Glutamatergic neuron (in vitro differentiated cells): ENCODE measurements at regions not wholly inside any gene's neighbourhood (a gene's known extent, or its start where the extent isn't known, plus 50 kb on each side); places are given as distances from the start of the nearest gene placed in this dataset.

ENCODE experiments used
- DNase-seq: peaks from one replicate; pipeline ENCODE4 v3.0.0; 2022
- H3K27ac Mint-ChIP-seq: one replicate; pipeline ENCODE4 v1.8.0; 2020; ENCODE audit warnings: mild to moderate bottlenecking, mixed read lengths, inconsistent platforms; ENCODE audit not compliant: unreplicated experiment
- H3K27me3 Mint-ChIP-seq: one replicate; pipeline ENCODE4 v1.8.0; 2020; ENCODE audit warnings: mild to moderate bottlenecking, moderate library complexity, mixed read lengths, inconsistent platforms; ENCODE audit not compliant: unreplicated experiment
- H3K36me3 Mint-ChIP-seq: one replicate; pipeline ENCODE4 v1.8.0; 2020; ENCODE audit warnings: mild to moderate bottlenecking, mixed read lengths, inconsistent platforms; ENCODE audit not compliant: unreplicated experiment
- H3K4me1 Mint-ChIP-seq: one replicate; pipeline ENCODE4 v1.8.0; 2020; ENCODE audit warnings: mild to moderate bottlenecking, low read depth, mixed read lengths, inconsistent platforms; ENCODE audit not compliant: unreplicated experiment
- H3K4me3 Mint-ChIP-seq: one replicate; pipeline ENCODE4 v1.8.0; 2020; ENCODE audit warnings: mild to moderate bottlenecking, mixed read lengths, inconsistent platforms; ENCODE audit not compliant: unreplicated experiment
- H3K9me3 Mint-ChIP-seq: one replicate; pipeline ENCODE4 v1.8.0; 2020; ENCODE audit warnings: mild to moderate bottlenecking, moderate library complexity, mixed read lengths, inconsistent platforms; ENCODE audit not compliant: unreplicated experiment
- TF ChIP-seq, protein P1 (sequence below): fragments of 200-600 bp; sonication (generic); IDR thresholded peaks from one replicate; pipeline ENCODE4 v1.5.0; 2021; ENCODE audit not compliant: partially characterized antibody, unreplicated experiment

DNA sequence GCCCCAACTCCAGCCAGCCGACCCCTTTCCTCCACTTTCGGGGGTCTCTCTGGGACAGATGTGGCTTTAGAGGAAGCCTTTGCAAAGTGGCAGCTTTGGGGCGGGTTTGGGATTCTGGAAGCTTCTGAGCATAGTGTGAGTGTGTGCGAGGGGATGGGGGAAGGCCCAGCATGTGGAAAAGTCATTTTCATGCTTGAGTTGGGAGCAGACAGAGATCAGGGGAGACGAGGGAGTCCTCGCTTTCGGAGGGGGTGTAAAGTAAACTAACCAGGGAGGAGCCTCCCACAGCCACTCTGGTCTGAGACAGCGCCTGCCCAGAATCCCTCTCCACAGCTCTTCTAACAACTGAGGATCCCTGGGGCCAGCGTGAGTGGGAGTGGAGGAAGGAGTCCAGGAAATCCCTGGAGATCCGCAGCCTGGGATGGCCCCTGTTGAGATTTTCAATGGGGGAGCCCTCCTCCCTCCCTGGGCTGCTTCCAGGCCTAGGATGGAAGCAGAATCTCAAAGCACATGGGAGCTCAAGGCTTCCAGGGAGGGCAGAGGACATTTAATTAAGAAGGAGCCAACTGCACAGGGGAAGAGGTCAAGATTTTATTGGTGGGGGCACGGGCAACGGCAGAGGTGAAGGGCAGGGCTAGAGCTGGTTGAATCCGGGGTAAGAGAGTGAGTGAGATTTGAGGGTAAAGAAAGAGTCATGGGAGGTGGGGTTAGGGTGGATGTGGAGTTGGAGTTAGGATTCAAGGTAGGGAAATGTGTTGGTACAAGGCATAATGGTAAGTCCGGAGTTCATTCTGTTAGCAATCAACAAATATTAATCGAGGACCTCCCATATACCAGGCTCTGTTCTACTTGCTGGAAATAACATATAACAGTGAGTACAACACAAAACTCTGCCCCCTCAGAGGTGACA, 102.3 kb upstream of the FOXP4 start:
- TF ChIP-seq, protein P1, sequence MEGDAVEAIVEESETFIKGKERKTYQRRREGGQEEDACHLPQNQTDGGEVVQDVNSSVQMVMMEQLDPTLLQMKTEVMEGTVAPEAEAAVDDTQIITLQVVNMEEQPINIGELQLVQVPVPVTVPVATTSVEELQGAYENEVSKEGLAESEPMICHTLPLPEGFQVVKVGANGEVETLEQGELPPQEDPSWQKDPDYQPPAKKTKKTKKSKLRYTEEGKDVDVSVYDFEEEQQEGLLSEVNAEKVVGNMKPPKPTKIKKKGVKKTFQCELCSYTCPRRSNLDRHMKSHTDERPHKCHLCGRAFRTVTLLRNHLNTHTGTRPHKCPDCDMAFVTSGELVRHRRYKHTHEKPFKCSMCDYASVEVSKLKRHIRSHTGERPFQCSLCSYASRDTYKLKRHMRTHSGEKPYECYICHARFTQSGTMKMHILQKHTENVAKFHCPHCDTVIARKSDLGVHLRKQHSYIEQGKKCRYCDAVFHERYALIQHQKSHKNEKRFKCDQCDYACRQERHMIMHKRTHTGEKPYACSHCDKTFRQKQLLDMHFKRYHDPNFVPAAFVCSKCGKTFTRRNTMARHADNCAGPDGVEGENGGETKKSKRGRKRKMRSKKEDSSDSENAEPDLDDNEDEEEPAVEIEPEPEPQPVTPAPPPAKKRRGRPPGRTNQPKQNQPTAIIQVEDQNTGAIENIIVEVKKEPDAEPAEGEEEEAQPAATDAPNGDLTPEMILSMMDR, result no peak
- Mint-ChIP-seq H3K27me3 (peaks cover 8% of the 10 kb centered on the region), H3K4me1 (peaks cover 11% of the 10 kb centered on the region), H3K36me3 (peaks cover 8% of the 10 kb centered on the region), H3K4me3 (no peak overlapping the region), H3K9me3 (peaks cover 6% of the 10 kb centered on the region), H3K27ac (no peak overlapping the region)
- no peak for DNase-seq

DNA sequence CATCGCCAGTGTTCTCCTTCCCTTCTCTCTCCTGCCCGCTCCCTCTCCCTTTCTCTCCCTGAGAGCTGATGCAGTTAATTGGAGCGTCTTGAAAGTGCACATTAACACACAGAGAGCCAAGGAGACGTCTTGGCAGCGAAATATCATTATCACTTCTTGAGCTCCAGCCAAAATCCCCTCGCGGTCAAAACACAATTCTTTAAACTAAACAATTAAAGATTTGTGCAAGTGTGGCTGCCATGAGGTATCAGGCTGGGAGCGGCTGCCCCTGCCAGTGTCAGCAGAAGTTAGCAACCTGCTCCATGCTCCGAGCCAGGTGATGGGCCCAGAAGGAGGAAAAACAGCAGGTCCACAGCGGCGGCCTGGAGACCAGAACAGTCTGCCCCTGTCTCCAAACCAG, 100.9 kb upstream of the FOXP4 start:
- no peak for DNase-seq
- Mint-ChIP-seq H3K9me3 (peaks cover 4% of the 10 kb centered on the region), H3K36me3 (no peaks in the 10 kb centered on the region), H3K27ac (no peak overlapping the region), H3K4me1 (peaks cover 5% of the 10 kb centered on the region), H3K4me3 (no peak overlapping the region), H3K27me3 (peaks cover 8% of the 10 kb centered on the region)
- TF ChIP-seq, protein P1, result no peak

DNA sequence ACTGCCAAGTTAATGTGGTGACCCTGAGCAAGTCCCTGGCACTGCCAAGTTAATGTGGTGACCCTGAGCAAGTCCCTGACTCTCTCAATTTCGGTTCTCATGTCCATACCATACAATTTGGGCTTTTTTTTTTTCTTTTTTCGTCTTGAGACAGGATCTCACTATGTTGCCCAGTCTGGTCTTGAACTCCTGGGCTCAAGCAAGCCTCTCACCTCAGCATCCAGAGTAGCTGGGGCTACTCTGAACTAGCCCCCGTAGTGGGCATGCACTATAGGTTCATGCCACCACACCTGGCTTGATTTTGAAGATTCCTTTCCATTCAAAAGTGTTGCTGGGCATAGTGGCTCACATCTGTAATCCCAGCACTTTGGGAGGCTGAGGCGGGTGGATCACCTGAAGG, 100.0 kb upstream of the FOXP4 start:
- H3K4me3 Mint-ChIP-seq, result no peak overlapping the region
- DNase-seq, result no peak
- H3K4me1 Mint-ChIP-seq, result peaks cover 11% of the 10 kb centered on the region
- H3K27ac Mint-ChIP-seq, result no peak overlapping the region
- H3K27me3 Mint-ChIP-seq, result peaks cover 7% of the 10 kb centered on the region
- no peaks in the 10 kb centered on the region for H3K36me3 Mint-ChIP-seq
- TF ChIP-seq, protein P1, result no peak
- peaks cover 7% of the 10 kb centered on the region for H3K9me3 Mint-ChIP-seq

DNA sequence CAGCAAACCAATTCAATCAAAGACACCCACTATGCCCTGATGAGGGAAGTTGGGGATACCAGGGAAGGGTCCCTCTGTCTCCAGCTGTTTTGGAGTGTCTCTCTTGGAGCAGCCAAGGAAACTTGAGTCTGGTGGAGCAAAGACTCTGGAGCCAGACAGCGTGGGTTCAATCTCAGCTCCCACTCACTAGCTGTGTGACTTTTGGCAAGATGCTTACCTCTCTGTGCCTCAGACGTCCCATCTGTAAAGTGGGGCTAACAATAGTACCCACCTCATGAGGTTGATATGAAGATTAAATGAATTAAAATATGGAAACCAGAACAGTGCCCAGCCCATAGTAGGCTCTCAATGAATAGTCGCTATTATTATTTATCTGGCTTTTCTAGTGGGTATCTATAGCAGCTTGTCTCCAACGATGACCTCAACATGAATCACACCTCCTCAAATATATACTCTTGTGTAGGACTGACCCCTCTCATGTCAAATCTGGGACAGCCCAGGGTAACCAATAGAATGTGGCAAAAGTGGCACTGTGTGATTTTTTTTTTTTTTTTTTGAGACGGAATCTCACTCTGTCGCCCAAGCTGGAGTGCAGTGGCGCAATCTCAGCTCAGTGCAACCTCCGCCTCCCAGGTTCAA, 99.2 kb upstream of the FOXP4 start:
- Mint-ChIP-seq H3K27ac (no peak overlapping the region), H3K36me3 (no peaks in the 10 kb centered on the region), H3K4me3 (no peak overlapping the region), H3K27me3 (peaks cover 8% of the 10 kb centered on the region), H3K4me1 (peaks cover 17% of the 10 kb centered on the region), H3K9me3 (peaks cover 9% of the 10 kb centered on the region)
- TF ChIP-seq, protein P1, result no peak
- no peak for DNase-seq

DNA sequence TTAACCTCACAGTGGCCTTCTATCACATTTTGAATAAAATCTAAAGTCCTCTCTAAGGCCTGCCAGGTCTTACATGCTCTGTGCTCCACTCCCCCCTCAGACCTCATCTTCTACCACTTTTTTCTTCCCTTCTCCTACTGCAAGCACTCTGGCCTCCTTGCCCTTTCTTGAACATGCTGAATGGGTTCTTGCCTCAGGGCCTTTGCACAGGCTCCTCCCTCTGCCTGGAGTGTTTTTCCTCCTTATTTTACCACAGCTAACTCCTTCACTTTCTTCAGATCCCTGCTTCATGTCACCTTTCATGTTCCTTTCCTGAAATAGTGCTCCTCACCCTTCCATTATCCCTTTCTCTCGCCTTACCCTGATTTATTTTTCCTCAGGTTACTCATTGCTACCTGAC, 97.9 kb upstream of the FOXP4 start:
- Mint-ChIP-seq H3K4me1 (peaks cover 18% of the 10 kb centered on the region), H3K9me3 (peaks cover 9% of the 10 kb centered on the region), H3K27me3 (peaks cover 10% of the 10 kb centered on the region), H3K27ac (no peak overlapping the region), H3K36me3 (no peaks in the 10 kb centered on the region), H3K4me3 (no peak overlapping the region)
- DNase-seq, result no peak
- TF ChIP-seq, protein P1, result no peak
